AG09309 (cell line): ENCODE measurements at regions not wholly inside any gene's neighbourhood (a gene's known extent, or its start where the extent isn't known, plus 50 kb on each side); places are given as distances from the start of the nearest gene placed in this dataset.

Experiments used
- DNase-seq: peaks from one replicate; pipeline ENCODE4 v3.0.0-alpha.2; 2010; ENCODE audit warnings: low read depth
- H3K4me3 ChIP-seq: 2 replicates; pipeline ENCODE4 v1.5.1; 2011; ENCODE audit warnings: mild to moderate bottlenecking, low read depth, low read length, moderate library complexity; ENCODE audit not compliant: control insufficient read depth
- CTCF ChIP-seq: IDR thresholded peaks from 2 replicates; pipeline ENCODE4 v1.5.1; 2011; ENCODE audit warnings: mild to moderate bottlenecking, low read depth, low read length, inconsistent platforms; ENCODE audit not compliant: insufficient read depth, control insufficient read depth; ENCODE audit errors: missing control alignments

- no peak for DNase-seq
- TF ChIP-seq CTCF = no peak
- H3K4me3 ChIP-seq = no peak overlapping the region
Observed at GRCh38 chr6:168886964-168887363, 366.7 kb downstream of the THBS2 start.

GRCh38 chr6:168885751-168886742, 367.6 kb downstream of the THBS2 start:
- TF ChIP-seq CTCF = no peak
- no peak overlapping the region for H3K4me3 ChIP-seq
- DNase-seq = no peak

GRCh38 chr6:168885196-168885595, 368.4 kb downstream of the THBS2 start:
- no peak for TF ChIP-seq CTCF
- no peak overlapping the region for H3K4me3 ChIP-seq
- DNase-seq = no peak

- TF ChIP-seq CTCF = peak; percentile 76
- no peak overlapping the region for H3K4me3 ChIP-seq
- no peak for DNase-seq
Observed at GRCh38 chr6:168884646-168885086, 369.0 kb downstream of the THBS2 start.

GRCh38 chr6:168884050-168884645, 369.5 kb downstream of the THBS2 start:
- no peak overlapping the region for H3K4me3 ChIP-seq
- DNase-seq = no peak
- TF ChIP-seq CTCF = no peak

GRCh38 chr6:168883410-168884049, 370.1 kb downstream of the THBS2 start:
- no peak for DNase-seq
- no peak for TF ChIP-seq CTCF
- no peak overlapping the region for H3K4me3 ChIP-seq
